HG03066 (cell line): ENCODE measurements at regions not wholly inside any gene's neighbourhood (a gene's known extent, or its start where the extent isn't known, plus 50 kb on each side); places are given as distances from the start of the nearest gene placed in this dataset.
"Not testable (repeated sequence)": the region's sequence is repeated elsewhere in the genome, so short reads cannot be mapped to it uniquely, and the experiment has no call there.

Experiments
- ATAC-seq: cut with Tn5 transposase; IDR thresholded peaks from one replicate; pipeline ENCODE4 v1.9.1; 2021; ENCODE audit warnings: low read depth; ENCODE audit not compliant: unreplicated experiment

DNA sequence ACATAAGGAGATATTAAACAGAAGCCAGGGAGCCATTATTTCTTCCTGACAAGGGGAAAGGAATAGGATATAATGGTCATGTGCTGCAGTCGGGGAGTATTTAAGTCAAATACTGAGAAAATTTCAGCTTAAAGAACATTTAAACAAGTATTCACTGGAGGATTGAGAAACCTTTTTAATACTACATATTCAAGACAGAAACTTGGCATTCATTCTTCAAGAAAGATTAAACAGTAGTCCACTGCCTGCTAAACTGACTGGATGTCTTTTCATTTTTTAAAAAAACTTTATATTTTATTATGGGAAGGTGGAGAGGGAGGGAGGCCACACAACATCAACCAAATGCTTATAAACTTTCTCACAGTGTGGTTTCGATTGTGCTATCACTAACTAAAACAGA is 107.4 kb upstream of the CBLB start:
- no peak for ATAC-seq

- no peak for ATAC-seq
Measured at GRCh38 chr3:105979961-105980360, 111.1 kb upstream of the CBLB start.

GRCh38 chr3:105982207-105982606 is 113.4 kb upstream of the CBLB start:
- ATAC-seq: no peak

DNA sequence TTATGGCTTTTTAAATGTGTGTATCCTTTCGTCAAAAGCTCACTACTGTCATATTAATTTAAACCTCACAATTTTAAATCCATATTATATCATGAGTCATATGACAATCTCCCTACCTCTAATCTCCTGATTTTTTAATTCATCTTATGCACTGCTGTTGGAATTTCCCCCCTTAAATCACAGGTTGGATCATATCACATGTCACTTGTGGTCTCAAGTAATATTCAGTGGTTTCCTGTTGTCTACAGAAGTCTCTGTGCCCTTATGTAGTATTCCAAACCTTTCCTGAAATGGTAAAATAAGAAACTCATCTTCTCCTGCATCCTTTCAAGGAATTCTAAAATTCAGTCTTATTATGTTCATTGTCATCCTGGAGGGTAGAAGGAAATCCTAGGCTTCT is 116.0 kb upstream of the CBLB start:
- ATAC-seq: no peak

DNA sequence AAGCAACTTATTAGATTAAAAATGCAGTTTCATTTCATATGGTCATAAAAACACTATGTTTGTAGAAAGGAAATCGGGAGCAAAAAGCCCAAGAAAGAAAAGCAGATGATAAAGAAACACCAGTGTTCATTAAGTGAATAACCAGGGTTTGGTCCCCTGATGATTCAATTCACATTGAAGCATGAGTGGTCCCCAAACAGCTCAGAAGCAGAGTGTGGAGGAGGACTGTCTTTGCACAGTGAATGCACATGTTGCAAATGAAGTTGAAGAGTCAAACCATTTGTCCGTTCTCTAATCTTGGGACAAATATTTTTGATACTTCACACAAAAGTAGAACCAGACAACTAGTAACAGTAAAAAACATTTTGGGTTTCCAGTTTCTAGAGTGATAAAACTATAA is 117.5 kb upstream of the CBLB start:
- not testable (repeated sequence) for ATAC-seq

GRCh38 chr3:105987809-105988208 is 119.0 kb upstream of the CBLB start:
- no peak for ATAC-seq

- ATAC-seq: no peak
Measured at GRCh38 chr3:105988540-105989212, 119.9 kb upstream of the CBLB start.

DNA sequence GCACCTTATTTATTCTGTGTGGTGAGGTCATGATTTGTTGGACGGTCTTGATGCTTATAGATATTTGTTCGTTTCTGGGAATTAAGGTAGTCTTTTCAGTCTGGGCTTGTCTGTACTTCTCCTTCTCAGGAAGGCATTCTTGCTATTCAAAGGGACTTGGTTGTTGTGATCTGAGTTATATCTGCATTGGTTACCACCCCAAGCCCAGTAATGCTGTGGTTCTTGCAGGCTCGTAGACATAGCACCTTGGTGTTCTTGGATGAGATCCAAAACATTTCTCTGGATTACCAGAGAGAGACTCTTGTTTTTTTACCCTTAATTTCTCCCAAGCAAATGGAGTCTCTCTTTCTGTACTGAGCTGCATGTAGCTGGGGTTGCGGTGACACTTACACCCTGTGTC is 128.0 kb upstream of the CBLB start:
- ATAC-seq: no peak

GRCh38 chr3:105997466-105997799 is 128.6 kb upstream of the CBLB start:
- no peak for ATAC-seq

- no peak for ATAC-seq
Measured at GRCh38 chr3:105997800-105998526, 129.2 kb upstream of the CBLB start.

GRCh38 chr3:105999856-106000255 is 131.0 kb upstream of the CBLB start:
- no peak for ATAC-seq

GRCh38 chr3:106001923-106002322 is 133.1 kb upstream of the CBLB start:
- ATAC-seq: no peak

- ATAC-seq: no peak
Measured at GRCh38 chr3:106004137-106004681, 135.4 kb upstream of the CBLB start.

DNA sequence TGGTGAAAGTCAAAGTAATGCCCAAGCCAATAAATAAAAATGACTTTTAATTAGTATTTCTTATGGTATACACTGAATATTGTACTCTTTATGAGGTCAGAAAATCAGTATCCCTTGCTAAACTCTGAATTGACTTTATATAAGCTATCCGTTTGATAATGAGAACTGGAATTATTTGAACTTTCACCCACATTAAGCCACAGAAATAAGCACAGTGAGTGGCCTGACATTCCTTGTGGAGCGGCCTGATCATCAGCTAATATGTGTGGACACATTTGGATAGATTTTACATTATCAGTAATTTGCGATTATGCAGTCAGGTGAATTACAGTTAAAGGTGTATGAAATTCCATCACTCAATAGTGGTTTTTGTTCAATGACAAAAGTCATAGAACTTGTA is 136.0 kb upstream of the CBLB start:
- no peak for ATAC-seq

GRCh38 chr3:106006001-106006400 is 137.2 kb upstream of the CBLB start:
- no peak for ATAC-seq

GRCh38 chr3:106006571-106006970 is 137.8 kb upstream of the CBLB start:
- ATAC-seq: no peak

DNA sequence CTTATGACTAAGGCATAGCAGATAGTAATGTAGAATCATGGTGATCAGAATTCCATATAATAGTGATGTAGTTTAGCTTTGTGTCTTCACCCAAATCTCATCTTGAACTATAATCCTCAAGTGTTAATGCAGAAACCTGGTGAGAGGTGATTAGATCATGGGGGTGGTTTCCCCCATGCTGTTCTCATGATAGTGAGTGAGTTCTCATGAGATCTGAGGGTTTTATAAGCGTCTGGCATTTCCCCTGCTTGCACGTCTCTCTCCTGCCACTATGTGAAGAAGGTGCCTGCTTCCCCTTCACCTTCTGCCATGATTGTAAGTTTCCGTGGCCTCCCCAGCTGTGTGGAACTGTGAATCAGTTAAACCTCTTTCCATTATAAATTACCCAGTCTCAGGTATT is 138.7 kb upstream of the CBLB start:
- ATAC-seq: no peak

GRCh38 chr3:106008766-106009165 is 140.0 kb upstream of the CBLB start:
- no peak for ATAC-seq

DNA sequence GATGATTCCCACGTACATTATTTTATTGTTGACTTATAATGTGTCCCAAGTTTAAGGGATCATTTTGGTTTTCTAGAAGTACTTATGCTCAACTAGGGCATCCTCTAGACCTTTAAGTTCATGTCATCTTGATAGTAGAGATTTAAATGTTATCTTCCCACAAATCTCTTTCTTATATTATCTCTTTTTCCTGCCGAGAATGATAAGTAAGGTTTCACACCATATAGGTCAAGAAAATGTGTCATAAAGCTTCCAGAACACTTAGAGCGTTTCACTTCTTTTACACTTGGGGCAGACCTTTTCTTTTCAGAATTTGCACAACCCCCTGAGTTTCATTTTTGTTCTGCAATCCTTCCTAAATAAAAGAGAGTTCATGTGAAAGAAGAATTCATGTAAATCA is 142.0 kb upstream of the CBLB start:
- ATAC-seq: no peak

DNA sequence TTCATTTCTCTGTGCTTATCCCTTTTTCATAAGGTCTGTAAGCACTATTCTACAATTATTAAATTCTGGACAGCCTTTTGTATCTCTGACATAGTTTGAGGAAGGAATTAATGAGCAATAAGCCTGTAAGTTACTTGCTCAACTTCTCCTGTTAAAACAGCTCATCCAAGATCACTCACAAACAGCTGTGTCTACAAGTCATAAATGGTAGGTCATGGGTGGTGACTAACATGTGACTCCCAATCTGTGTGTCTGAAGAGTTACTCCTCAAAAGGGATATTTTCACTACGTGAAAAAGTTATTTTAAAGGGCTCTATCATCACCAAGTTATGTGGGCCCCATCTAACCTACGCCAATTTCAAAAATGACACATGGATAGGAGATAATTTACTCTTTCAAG is 145.2 kb upstream of the CBLB start:
- ATAC-seq: no peak

DNA sequence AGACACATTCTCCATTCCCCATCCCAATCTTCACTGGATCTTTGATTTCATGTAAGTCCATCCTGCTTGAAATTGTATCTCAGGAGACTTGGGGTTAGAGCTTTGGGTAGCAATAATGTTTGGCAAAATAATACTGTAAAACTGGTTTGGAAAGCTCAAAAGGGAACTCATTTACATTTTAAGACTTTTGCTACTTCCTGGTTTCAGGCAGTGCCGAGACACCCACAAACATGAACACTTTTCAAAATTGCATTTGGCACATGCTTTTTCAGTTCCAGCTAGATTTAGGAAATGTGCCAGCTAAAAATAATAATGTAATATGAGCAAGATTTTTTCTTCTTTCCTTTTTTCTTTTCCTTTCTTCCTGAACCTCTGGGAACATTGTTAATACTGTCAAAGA is 145.7 kb upstream of the CBLB start:
- no peak for ATAC-seq

- ATAC-seq: no peak
Measured at GRCh38 chr3:106014971-106015370, 146.2 kb upstream of the CBLB start.
